H1 (cell line): ENCODE measurements at regions not wholly inside any gene's neighbourhood (a gene's known extent, or its start where the extent isn't known, plus 50 kb on each side); places are given as distances from the start of the nearest gene placed in this dataset.

Experiments
- KDM5A ChIP-seq: fragments of 200-600 bp; IDR thresholded peaks from 2 replicates; pipeline ENCODE4 v1.7.1; 2012; ENCODE audit warnings: mild to moderate bottlenecking, low read length, inconsistent platforms, mixed read lengths
- POU5F1 ChIP-seq: IDR thresholded peaks from 2 replicates; pipeline ENCODE4 v1.6.1; 2011; ENCODE audit warnings: low read depth, mild to moderate bottlenecking, low read length, moderate library complexity

DNA sequence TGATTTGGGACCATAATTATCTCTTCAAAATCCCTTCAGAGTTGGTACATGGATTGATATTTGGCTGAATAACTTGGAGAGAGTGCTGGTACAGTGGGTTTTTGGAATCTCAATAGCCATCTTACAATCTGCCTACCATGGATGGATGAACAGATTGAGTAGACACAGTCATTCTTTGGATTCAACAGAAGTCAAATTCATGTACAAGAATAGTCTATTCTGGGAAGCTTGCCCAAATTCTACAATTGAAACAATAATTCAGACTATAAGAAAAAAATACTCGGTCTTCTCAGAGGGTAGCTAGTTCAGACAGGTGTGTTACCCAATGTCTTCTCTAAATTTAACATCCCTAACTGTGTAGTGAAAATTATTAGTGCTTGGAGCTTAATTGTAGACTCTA is 574.0 kb downstream of the LRRIQ3 start (continued):
- TF ChIP-seq POU5F1, result no peak
- no peak for TF ChIP-seq KDM5A
